ENCODE measurements at regions not wholly inside any gene's neighbourhood (a gene's known extent, or its start where the extent isn't known, plus 50 kb on each side); places are given as distances from the start of the nearest gene placed in this dataset.

- DNase-seq (ENCODE audit: low read depth) = no peak
Observed at GRCh38 chr20:63100174-63100925, 93.6 kb upstream of the BHLHE23 start.

GRCh38 chr20:63099456-63100173 is 92.9 kb upstream of the BHLHE23 start:
- DNase-seq (ENCODE audit: low read depth) = no peak

- DNase-seq (ENCODE audit: low read depth) = no peak
Observed at GRCh38 chr20:63098195-63098810, 91.5 kb upstream of the BHLHE23 start.

- DNase-seq (ENCODE audit: low read depth) = no peak
Observed at GRCh38 chr20:63097336-63097831, 90.6 kb upstream of the BHLHE23 start.

GRCh38 chr20:63096681-63097335 is 90.0 kb upstream of the BHLHE23 start:
- DNase-seq (ENCODE audit: low read depth) = no peak

GRCh38 chr20:63095718-63096654 is 89.2 kb upstream of the BHLHE23 start:
- no peak for DNase-seq (ENCODE audit: low read depth)

- no peak for DNase-seq (ENCODE audit: low read depth)
Observed at GRCh38 chr20:63094767-63095499, 88.2 kb upstream of the BHLHE23 start.

GRCh38 chr20:63093966-63094766 is 87.4 kb upstream of the BHLHE23 start:
- DNase-seq (ENCODE audit: low read depth) = no peak

- DNase-seq (ENCODE audit: low read depth) = no peak
Observed at GRCh38 chr20:63092660-63093215, 86.0 kb upstream of the BHLHE23 start.

GRCh38 chr20:63091901-63092659 is 85.3 kb upstream of the BHLHE23 start:
- no peak for DNase-seq (ENCODE audit: low read depth)

- DNase-seq (ENCODE audit: low read depth) = no peak
Observed at GRCh38 chr20:63090682-63091571, 84.2 kb upstream of the BHLHE23 start.

GRCh38 chr20:63090052-63090451 is 83.3 kb upstream of the BHLHE23 start:
- DNase-seq (ENCODE audit: low read depth) = no peak

- DNase-seq (ENCODE audit: low read depth) = no peak
Observed at GRCh38 chr20:63089051-63089907, 82.5 kb upstream of the BHLHE23 start.

GRCh38 chr20:63087872-63088680 is 81.3 kb upstream of the BHLHE23 start:
- DNase-seq (ENCODE audit: low read depth) = no peak

GRCh38 chr20:63087236-63087871 is 80.6 kb upstream of the BHLHE23 start:
- DNase-seq (ENCODE audit: low read depth) = no peak
